ENCODE measurements at regions not wholly inside any gene's neighbourhood (a gene's known extent, or its start where the extent isn't known, plus 50 kb on each side); places are given as distances from the start of the nearest gene placed in this dataset.

GRCh38 chr1:81305997-81306452 lies 494.7 kb upstream of the ADGRL2 start:
- no peaks in the 10 kb centered on the region for H3K9me2 ChIP-seq (replicated peaks; ENCODE audit: insufficient read depth, low read length)
- no peak overlapping the region for H3K4me3 ChIP-seq (ENCODE audit: insufficient read depth, low read length, poor library complexity, severe bottlenecking)
- no peaks in the 10 kb centered on the region for H4K20me1 ChIP-seq (ENCODE audit: low read depth, low read length)
- H3K27ac ChIP-seq (ENCODE audit: low read depth, low read length), result no peak overlapping the region
- H2AFZ ChIP-seq (ENCODE audit: low read depth, low read length, severe bottlenecking), result no peak overlapping the region
- no peak overlapping the region for H3K9ac ChIP-seq (ENCODE audit: low read length)
- H3F3A ChIP-seq (ENCODE audit: insufficient read depth), result no peaks in the 10 kb centered on the region
- H3K27me3 ChIP-seq (ENCODE audit: low read length), result no peaks in the 10 kb centered on the region
- no peaks in the 10 kb centered on the region for H3K9me3 ChIP-seq (ENCODE audit: insufficient read depth, low read length)
- TF ChIP-seq CTCF (IDR thresholded peaks at IDR 0.05; ENCODE audit: insufficient read depth, low read length, poor library complexity, severe bottlenecking) (no peak), EZH2phosphoT487 (conservative IDR thresholded peaks at IDR 0.05; ENCODE audit: low read length) (no peak)
- no peak overlapping the region for H3K4me2 ChIP-seq (ENCODE audit: low read depth, low read length, poor library complexity, severe bottlenecking)
- H3K79me2 ChIP-seq (ENCODE audit: insufficient read depth, low read length), result no peaks in the 10 kb centered on the region
- H3K36me3 ChIP-seq (ENCODE audit: low read length), result no peaks in the 10 kb centered on the region

GRCh38 chr1:81304187-81304586 lies 496.5 kb upstream of the ADGRL2 start:
- Histone ChIP-seq H2AFZ (ENCODE audit: low read depth, low read length, severe bottlenecking) (no peak overlapping the region), H3K4me3 (ENCODE audit: insufficient read depth, low read length, poor library complexity, severe bottlenecking) (no peak overlapping the region), H3K9ac (ENCODE audit: low read length) (no peak overlapping the region), H3F3A (ENCODE audit: insufficient read depth) (no peaks in the 10 kb centered on the region), H3K9me2 (replicated peaks; ENCODE audit: insufficient read depth, low read length) (no peaks in the 10 kb centered on the region), H3K4me2 (ENCODE audit: low read depth, low read length, poor library complexity, severe bottlenecking) (no peak overlapping the region), H4K20me1 (ENCODE audit: low read depth, low read length) (no peaks in the 10 kb centered on the region), H3K9me3 (ENCODE audit: insufficient read depth, low read length) (no peaks in the 10 kb centered on the region), H3K27me3 (ENCODE audit: low read length) (no peaks in the 10 kb centered on the region), H3K27ac (ENCODE audit: low read depth, low read length) (no peak overlapping the region), H3K79me2 (ENCODE audit: insufficient read depth, low read length) (no peaks in the 10 kb centered on the region), H3K36me3 (ENCODE audit: low read length) (no peaks in the 10 kb centered on the region)
- TF ChIP-seq EZH2phosphoT487 (conservative IDR thresholded peaks at IDR 0.05; ENCODE audit: low read length), result no peak
- TF ChIP-seq CTCF (IDR thresholded peaks at IDR 0.05; ENCODE audit: insufficient read depth, low read length, poor library complexity, severe bottlenecking), result no peak

GRCh38 chr1:81299892-81300291 lies 500.8 kb upstream of the ADGRL2 start:
- Histone ChIP-seq H3K27me3 (ENCODE audit: low read length) (no peaks in the 10 kb centered on the region), H3K9me3 (ENCODE audit: insufficient read depth, low read length) (no peaks in the 10 kb centered on the region), H3K27ac (ENCODE audit: low read depth, low read length) (no peak overlapping the region), H3K9me2 (replicated peaks; ENCODE audit: insufficient read depth, low read length) (no peaks in the 10 kb centered on the region), H4K20me1 (ENCODE audit: low read depth, low read length) (no peaks in the 10 kb centered on the region), H3K79me2 (ENCODE audit: insufficient read depth, low read length) (no peaks in the 10 kb centered on the region), H3K4me3 (ENCODE audit: insufficient read depth, low read length, poor library complexity, severe bottlenecking) (no peak overlapping the region), H2AFZ (ENCODE audit: low read depth, low read length, severe bottlenecking) (no peak overlapping the region), H3K9ac (ENCODE audit: low read length) (no peak overlapping the region), H3F3A (ENCODE audit: insufficient read depth) (no peaks in the 10 kb centered on the region), H3K4me2 (ENCODE audit: low read depth, low read length, poor library complexity, severe bottlenecking) (no peak overlapping the region), H3K36me3 (ENCODE audit: low read length) (no peaks in the 10 kb centered on the region)
- TF ChIP-seq CTCF (IDR thresholded peaks at IDR 0.05; ENCODE audit: insufficient read depth, low read length, poor library complexity, severe bottlenecking) (no peak), EZH2phosphoT487 (conservative IDR thresholded peaks at IDR 0.05; ENCODE audit: low read length) (no peak)

All from SU-DHL-6 (cell line).